ENCODE measurements at regions not wholly inside any gene's neighbourhood (a gene's known extent, or its start where the extent isn't known, plus 50 kb on each side); places are given as distances from the start of the nearest gene placed in this dataset.

DNA sequence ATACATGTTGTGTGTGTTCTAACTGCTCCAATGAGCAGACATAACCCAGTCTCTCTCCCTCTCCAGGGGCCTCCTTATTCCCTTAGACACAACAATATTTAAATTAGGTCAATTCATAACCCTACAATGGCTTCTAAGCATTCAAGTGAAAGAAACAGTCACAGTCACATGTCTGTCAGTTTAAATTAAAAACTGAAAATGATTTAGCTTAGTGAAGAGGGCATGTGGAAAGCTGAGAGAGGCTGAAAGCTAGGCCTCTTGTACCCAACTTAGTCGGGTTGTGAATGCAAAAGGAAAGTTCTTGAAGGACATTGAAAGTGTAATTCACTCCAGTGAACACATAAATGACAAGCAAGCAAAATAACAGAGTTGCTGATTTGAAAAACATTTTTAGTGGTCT, 1519.6 kb downstream of the OTOL1 start:
- no peak for TF ChIP-seq POLR2A (IDR thresholded peaks at IDR 0.05)
- TF ChIP-seq CTCF (IDR thresholded peaks at IDR 0.05): no peak

All from body of pancreas (tissue), 4 donors.